Fibroblast of skin of scalp (primary cell): ENCODE measurements at regions not wholly inside any gene's neighbourhood (a gene's known extent, or its start where the extent isn't known, plus 50 kb on each side); places are given as distances from the start of the nearest gene placed in this dataset.

Source experiments
- DNase-seq: peaks from one replicate; pipeline ENCODE4 v3.0.0-alpha.2; 2013

DNA sequence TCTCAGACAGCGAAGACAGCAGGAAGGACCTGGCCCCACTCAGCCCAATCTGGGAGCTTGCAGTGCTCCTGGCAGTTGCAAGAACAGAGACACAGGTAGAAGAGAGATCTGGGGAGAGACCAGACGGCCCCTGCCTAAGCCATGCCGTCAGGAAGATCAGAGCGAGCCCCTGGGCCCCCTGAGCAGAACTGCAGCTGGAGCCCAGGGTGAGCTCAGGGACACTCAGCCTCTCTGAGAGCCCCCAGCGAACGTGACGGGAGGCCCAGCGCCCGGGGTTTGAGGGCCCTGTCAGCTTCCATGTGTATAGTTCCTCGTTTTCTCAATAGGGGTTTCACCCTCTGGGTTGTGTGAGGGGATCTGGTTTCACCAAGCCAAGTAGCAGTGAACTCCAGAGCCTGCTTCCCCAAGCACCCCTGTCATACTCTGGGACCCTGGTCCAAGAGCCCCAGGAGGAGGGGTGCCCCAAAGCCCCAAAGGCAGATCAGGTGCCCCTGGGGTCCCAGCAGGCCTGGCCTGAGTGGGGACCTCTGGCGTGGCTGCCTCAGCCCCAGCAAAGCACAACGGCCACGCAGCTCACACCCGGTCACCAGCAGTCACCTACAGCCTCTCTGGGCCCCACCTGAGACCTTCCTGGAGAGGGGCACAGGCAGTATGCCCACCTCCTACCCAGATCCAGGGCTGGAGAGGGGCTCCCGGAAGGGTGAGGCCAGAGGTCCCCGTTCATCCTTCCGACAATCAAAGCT lies 431.3 kb upstream of the MYT1L start:
- no peak for DNase-seq

DNA sequence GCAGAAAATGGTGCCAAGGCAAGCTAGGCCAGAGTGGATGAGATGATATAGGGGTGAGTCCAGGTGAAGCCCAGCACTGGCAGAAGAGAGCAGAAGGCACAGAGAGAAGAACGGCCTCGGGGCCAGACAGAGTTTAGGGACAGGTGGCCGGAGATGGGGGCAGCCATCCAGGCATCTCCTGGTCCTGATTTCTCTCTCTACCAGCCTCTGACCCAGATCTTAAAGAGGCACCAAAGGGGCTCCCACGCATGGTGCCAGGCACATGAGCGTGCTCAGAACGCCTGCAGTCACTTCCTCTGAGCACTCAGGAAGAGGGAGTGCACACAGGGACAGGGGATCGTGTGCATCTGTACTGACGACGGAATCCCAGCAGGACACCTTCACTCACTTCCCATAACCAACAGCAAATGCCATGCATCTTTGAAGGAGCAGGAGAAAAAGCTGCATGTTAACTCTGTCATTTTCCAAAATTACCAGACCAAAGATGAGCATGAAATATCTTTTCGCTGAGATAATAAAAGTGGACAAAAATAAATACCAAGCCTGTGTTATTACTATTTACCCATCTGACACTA lies 427.8 kb upstream of the MYT1L start:
- no peak for DNase-seq

DNA sequence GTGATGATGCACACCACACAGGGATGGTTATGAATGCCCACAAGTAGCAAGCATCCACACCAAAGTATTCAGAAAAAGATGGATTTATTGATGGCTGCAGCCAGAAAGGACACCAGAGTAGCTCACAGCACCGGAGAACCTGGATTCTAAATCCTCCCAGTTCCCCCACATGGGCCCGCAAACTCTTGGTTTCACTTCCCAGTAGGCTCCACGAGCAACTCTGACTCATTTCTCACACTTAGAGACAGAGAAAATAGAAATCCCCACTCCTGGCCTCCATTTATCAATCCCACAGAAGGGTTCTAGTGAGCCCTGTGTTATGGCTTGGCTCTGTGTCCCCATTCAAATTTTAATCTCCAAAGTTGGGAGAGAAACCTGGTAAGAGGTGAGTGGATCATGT lies 426.7 kb upstream of the MYT1L start:
- DNase-seq = no peak

DNA sequence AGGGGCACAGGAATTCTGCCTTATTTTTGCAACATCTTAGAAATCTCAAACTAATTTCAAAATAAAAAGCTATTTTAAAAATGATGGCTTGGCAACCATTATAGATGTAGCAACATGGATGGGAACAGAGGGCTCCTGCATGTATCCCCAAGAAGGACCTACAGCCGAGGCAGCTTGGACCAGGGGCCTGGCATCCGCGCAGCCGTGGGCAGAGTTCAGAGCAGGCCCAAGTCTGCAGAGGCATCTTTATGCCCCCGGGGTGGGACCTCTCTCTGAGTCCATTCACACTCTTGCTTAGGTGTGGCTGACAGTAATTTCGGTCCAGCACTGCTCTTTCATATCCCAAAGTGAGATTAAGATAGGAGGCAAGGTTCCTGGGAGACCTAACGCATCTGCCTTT lies 425.8 kb upstream of the MYT1L start:
- no peak for DNase-seq

DNA sequence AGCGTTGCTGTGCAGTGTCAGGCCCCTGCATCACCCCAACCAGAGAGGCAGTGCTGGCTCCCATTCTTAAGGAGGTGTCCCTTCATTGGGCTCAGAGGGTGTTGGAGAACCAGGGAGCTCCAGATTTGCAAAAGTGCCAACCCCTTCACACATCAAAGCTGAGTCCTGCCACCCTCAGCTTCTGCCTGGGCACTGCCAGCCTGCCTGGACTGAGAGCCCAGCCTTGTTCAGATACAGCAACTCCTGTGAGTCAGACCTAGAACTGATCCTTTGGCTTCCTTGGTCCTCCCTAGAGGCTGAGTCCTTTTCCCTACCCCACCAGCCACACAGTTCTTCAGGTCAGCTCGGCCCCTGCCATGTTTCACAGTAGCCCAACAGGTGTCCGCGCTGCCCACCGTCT lies 424.9 kb upstream of the MYT1L start:
- DNase-seq = no peak

DNA sequence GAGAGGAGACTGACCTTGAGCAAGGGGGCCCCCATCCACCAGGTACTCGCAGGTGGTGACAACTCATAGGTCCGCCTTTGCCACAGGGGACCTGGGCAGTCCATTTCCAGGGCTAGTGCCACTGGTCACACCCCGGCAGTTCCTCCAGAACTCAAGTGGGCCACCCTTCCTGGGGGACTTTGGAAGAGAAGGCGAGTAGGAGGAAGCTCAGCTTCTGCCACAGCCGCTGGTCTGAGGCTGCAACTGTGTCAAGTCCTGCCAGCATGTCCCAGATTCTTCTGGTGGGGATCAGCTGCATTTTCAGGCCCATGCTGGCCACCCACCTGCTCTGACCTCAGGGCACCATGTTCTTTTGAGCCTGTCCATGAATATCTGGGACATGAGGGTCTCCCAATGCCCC lies 423.9 kb upstream of the MYT1L start:
- no peak for DNase-seq

DNA sequence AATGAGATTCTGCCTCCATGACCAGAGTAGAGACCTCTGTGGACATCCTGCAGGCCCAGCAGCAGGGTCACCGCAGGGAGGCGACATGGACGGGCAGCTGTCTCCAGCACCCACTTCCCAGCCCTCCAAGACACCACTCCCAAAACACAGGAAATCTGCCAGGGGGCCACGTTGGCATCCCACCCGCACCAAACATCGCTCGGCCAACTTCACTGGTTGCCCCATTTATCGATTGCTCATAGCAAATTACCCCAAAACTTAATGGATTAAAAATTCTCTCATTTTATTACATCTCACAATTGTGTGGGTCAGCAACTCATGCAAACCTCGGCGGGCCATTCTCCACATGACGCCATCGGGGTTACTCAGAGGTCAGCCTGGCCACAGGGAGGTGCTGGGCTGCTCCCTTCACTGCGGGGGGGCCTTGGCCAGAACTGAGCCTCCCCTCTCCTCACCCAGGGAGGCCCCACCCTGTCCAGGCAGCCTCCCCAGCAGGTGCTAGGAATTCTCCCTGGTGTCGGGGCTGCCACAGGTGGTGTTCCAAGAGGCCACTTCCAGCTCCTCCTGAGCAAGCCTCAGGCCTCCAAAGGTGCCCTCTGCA lies 420.7 kb upstream of the MYT1L start:
- no peak for DNase-seq

DNA sequence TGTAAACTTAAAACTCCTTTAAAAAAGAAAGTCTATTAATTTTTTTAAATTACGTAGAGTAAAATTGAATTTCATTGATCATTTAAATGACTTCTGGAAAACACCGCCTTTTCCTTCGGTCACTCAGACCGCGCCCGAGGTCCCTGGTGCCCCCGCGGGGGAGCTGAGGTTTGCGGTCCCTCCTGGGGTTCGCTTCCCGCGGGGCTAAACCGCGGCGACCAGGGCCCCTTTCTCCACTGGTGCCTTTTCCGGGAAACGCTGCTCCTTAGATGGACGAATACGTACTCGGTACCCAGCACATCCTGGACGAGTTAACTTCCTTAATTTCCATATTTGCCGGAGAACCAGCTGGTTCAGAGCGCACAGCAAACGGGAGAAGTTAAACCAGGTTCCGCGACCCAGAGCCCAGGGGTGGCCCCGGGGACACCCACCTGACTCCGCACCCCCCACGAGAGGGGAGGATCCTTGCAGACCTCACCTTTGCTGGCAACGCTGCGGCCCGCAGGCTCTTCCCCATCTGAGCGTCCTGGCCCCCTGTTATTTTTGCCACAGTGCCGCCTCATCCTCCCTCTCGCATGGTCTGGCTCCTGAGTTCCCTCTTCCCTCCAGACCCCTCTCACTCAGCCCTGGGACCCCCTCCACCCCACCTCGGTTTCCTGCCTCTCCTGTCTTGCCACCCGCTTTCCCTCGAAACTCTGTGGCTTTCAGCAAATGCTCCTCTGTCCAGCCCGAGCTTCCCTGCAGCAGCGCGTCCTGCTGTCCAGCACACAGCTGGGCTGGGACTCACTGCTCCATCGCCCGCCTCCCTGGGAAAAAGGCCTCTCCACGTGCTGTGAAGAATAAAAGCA lies 420.0 kb upstream of the MYT1L start:
- no peak for DNase-seq

DNA sequence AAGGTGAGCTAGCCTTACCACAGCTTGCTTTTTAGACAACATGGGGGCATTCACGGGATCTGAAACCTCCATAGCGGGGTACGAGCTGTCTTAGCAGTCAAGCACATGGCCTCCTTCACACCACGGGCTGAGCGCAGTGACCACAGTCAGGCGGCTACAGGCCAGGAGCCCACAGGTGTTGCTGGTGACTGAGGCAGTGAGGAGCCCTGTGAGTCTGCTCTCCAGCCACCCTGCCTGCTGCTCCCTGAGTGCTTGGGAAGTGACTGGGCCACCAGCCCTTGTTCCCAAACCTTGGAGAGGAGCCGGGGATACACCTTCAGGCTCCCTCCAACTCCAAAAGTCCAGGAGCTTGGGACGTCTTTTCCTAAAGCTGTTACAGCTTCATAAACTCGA lies 418.1 kb upstream of the MYT1L start:
- no peak for DNase-seq

DNA sequence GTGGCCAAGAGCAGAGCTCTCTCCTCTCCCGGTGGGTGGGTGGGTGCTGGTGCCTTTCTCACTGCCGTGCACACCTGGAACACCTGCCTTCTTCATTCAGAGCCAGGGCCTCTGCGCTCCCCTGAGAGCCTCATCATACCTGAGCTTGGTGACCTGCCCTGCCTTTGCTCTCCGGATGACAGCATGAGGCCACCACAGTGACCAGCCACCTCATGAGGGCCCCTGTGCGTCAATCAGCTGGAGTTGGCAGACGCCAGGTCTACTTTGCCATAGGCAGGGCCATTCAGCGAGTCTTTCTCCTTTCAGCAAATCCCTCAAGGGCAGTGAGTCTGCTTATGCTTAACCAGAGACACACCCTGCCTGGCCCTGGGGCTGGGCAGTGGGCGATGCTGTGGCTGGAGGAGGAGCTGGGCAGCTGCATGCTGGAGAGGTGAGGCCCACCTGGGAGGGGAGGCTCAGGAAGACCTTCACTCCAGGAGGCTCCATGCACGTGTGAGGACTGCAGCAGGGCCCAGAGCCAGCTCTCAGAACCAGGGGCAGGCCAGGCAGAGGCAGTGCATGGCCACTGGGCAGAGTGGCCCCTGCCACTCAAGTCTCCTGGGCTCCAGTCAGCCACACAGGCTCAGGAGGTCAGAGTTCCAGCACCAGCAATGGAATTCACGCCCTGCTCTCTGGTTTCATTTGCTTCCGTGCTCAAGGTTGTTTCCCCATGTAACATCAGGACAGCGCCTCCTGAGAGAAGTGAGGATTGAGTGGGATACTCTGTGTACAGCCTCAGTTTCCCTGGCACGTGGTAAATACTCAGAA lies 417.5 kb upstream of the MYT1L start:
- no peak for DNase-seq

DNA sequence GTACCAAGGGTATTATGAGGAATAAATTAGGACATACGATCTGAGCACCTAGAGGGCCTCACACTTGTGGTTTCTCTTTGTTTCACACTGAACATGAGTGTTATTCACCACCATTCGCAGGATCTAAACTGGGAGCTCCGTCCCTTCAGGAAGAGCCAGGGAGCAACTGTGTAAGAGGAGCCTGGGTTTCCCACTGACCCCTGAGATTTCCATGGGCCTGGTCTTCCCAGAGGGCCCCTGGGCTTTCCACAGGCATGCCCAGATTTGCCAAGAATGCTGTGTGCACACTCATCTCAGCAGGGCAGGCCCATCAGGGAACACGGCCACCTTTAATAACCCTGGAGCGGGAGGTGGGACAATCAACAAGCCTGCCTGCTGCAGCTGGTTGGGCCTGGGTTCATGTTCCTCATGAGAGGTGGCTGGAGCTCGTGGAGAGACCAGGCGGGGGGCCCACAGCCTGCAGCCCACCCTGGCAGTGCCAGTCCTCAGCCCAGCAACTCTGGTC lies 416.8 kb upstream of the MYT1L start:
- DNase-seq = no peak

DNA sequence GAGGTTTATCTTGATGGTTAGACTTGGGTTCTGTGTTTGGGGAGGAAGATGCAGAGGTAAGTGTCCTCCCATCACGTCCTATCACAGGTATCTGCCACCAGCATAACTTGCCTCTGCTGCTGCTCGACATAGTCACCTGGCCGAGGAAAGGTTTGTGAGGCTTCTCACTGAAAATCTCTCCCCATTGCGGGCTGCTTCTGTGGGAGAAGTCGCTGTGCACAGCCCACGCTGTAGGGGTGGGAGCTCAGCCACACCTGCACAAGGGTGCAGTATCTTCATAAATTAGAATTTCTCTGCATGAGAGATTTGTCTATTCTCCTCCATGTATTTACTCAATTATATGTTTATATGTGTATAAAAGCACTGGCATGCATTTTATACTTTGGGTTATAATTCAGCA lies 415.7 kb upstream of the MYT1L start:
- no peak for DNase-seq

DNA sequence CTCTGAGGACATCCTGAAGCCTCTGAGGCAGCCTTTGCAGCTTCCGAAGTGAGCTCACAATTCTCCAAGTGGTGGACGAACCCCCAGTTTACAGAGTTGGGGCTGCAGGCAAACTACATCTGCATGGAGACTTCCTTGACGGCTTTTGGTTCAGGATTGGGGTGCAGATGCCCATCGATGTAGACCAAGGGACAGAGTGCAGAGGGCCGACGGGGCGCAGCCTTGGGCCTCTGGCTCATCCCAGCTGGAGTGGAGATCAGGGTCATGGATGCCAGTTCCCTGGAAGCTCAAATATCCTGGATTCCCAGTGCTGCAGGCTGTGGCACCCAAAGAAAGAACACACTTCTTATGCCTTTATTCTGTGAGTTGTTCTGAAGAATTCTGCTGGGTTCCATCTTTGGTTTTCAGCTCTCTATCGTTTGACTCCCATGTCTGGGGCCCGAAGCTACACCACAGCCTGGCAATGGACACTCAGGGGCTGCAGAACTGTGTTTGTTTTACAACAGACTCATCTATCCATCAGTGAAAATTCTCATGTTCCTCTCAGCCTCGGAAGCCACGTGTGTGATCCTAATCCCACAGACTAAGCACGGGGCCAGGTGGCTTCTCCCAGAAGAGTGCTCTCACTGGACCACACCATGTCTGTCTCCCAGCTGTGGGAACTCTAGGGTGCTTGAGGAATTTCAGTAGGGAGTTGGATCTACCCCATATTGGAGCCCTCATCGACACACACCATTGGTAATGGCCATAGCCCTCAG lies 414.1 kb upstream of the MYT1L start:
- DNase-seq = no peak

DNA sequence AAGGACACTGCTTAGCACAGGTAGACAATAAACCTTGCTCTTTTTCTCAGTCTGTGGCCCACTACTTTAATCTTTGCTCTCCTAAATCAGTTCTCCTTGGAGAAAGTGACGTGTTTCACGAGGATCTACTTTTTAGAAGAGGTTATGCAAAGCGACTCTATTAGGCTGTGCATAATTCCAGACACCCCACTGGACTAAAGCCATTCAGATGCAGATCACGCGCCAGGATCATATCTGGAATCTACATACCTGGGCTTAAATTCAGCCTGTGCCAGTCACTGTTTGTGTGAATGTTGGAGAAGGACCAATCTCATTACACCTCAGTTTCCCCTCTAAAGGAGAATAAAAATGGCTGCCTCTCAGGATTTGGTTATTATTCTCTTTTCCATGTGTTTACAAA lies 413.0 kb upstream of the MYT1L start:
- DNase-seq = no peak

DNA sequence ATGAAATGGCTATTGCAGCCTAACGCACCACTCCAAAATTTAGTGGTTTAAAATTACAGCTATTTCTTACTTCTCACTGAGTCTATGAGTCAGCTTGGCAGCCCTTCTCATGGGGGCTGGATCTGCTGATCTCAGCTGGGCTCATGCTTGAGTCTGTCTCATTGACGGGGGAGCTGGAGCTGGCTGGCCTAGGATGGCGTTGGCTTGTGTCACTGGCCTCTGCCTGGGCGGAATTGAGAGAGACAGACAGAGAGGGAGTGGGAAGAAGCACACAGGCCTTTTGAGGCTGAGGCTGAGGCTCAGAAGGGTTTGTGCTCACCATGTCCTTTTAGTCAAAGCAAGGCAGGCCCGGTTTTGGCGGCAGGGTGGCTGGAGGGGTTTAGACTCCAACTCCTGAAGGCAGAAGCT lies 412.1 kb upstream of the MYT1L start:
- peak; percentile 36 for DNase-seq

DNA sequence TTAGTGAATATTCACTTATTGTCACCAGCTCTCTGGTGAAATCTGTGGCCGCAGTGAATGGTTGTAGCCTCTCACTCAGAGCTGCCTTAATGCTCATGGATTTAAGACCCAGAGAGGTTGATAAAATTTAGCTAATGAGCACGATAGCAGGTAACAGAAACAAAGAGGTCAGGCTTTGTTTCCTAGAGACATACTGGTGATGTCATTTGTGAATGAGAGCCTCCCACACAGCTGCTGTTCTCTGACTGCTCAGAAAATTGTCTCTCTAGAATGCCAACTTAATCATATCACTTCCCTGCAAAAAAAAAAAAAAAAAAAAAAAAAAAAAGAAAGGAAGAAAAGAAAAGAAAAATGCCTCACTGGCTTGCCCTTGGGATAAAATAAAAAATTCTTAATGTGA lies 411.7 kb upstream of the MYT1L start:
- DNase-seq = no peak

DNA sequence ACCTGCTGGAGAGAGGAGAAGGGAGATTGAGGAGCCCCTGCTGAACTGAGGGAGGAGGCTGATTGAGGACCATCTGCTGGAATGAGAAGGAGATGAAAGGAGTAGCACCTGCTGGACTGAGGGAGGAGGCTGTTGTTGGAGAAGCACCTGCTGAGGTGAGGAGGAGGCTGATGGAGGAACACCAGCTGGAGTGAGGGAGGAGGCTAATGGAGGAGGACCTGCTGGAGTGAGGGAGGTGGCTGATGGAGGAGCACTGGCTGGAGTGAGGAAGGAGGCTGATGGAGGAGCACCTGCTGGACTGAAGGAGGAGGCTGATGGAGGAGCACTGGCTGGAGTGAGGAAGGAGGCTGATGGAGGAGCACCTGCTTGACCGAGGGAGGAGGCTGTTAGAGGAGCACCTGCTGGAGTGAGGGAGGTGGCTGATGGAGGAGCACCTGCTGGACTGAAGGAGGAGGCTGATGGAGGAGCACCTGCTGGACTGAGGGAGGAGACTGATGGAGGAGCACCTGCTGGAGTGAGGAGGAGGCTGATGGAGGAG lies 409.2 kb upstream of the MYT1L start:
- no peak for DNase-seq

DNA sequence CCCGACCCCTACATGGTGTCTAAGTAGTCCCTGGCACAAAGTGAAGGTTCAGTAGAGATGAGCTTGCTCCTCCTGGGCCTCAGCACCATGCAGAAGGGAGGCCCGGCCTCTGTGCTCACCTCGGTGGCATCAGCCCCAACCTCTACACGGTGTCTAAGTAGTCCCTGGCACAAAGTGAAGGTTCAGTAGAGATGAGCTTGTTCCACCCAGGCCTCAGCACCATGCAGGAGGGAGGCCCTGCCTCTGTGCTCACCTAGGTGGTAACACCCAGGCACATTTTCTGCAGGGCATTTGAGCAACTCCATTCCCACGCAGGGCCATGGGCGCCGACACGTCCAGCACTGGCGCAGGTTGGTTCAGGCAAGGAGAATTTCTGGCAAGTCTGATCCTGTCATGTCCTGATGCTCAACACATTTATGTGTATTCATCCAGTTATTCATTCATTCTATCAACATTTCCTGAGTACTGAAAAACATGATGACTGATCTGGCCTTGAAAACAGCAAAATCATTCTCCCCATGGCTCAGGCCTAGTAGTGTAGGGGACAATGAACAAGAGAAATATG lies 408.2 kb upstream of the MYT1L start:
- no peak for DNase-seq

DNA sequence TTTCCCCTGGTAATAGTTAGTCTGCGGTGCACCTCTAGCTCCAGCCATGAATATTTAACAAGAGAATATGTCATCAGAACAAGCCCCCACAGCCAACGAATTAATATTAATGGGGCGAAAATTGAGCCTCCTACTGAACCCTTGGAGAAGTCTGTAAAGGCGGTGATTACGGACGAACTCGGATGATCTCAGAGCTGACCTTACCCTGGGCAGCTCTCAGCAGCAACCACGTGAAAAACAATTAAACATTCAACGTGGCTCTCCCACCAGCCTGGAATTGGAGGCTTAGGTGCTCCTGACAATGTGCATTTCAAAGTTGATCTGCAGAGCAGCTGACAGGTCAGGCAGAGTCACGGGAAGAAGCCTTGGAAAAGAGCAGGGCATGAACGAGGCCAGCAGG lies 407.6 kb upstream of the MYT1L start:
- DNase-seq = no peak

DNA sequence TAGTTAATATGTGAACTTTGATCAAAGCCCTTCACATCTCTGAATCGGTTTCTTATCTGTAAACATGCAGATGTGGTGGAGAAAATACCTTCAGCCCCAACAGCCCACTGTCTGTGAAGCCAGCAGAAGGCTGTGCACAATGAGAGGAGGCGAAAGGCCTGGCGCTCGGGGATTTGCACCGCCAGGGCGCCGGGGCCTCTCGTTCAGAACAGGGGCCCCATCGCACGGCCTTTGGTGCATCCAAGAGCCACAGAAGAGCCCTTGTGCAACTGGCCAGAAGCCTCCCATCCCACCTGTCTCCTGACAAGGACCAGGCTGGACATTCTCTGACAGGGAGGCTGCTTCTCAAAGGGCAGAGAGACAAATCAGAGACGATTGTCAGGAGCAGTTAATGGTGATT lies 407.2 kb upstream of the MYT1L start:
- DNase-seq = no peak

DNA sequence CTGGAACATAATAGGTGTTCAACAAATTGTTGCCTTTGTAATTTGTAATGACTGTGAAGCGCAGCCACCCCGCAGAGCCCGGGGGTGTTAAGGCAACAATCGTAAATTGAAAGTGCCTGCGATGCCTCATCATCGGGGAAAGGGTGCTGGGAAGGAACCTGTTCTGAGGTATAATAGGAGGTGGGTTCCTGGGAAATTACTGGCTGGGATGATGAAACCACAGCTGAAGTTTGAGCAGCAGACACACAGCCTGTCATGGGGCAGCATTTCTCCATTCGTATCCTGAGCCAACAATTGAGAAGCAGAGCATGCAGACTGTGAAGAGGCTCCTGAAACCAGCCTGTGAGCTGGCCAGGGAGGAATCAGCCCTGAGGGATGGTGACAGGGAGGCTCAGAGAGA lies 404.0 kb upstream of the MYT1L start:
- no peak for DNase-seq
